Spinal cord (tissue), 9 donors: ENCODE measurements at regions not wholly inside any gene's neighbourhood (a gene's known extent, or its start where the extent isn't known, plus 50 kb on each side); places are given as distances from the start of the nearest gene placed in this dataset.
A peak's percentile ranks its signal among the peaks of the same experiment; 100 is the strongest.

ENCODE experiments used
- DNase-seq, 6 donors: peaks; one replicate each; pipeline versions ENCODE4 v3.0.0 to v3.0.0-alpha.2; 2013 to 2015; ENCODE audit warnings: low spot score in 6 of 6, low read depth in 4 of 6
- H3K27ac ChIP-seq: one replicate; pipeline ENCODE4 v1.5.1; 2013; ENCODE audit warnings: low read depth, low read length, control low read depth
- H3K27me3 ChIP-seq: one replicate; pipeline ENCODE4 v1.6.1; 2013; ENCODE audit warnings: low read length; ENCODE audit not compliant: control insufficient read depth, insufficient read depth
- H3K36me3 ChIP-seq: one replicate; pipeline ENCODE4 v1.6.1; 2013; ENCODE audit warnings: low read length; ENCODE audit not compliant: control insufficient read depth, insufficient read depth
- H3K4me1 ChIP-seq: one replicate; pipeline ENCODE4 v1.6.1; 2013; ENCODE audit warnings: low read length; ENCODE audit not compliant: control insufficient read depth, insufficient read depth
- H3K4me3 ChIP-seq: one replicate; pipeline ENCODE4 v1.5.1; 2013; ENCODE audit warnings: low read depth, low read length, control low read depth
- H3K9me3 ChIP-seq: one replicate; pipeline ENCODE4 v1.6.1; 2013; ENCODE audit warnings: low read length; ENCODE audit not compliant: control insufficient read depth, insufficient read depth
- WGBS: methylation state at CpG from one replicate; pipeline ENCODE4 v1.1.5; 2013; ENCODE audit warnings: missing lambda C conversion rate; ENCODE audit not compliant: insufficient coverage; 5-methylcytosine and 5-hydroxymethylcytosine counted together
- donor health status: healthy.

GRCh38 chr6:104531646-104532045 lies 328.1 kb downstream of the HACE1 start:
- WGBS = no CpG with 5 or more reads among the region's 1 CpG
- H3K9me3 ChIP-seq = no peaks in the 10 kb centered on the region
- H3K27ac ChIP-seq = no peak overlapping the region
- no peaks in the 10 kb centered on the region for H3K27me3 ChIP-seq
- DNase-seq = no peak
- H3K36me3 ChIP-seq = no peaks in the 10 kb centered on the region
- H3K4me1 ChIP-seq = peaks cover 3% of the 10 kb centered on the region
- H3K4me3 ChIP-seq = no peak overlapping the region

- H3K36me3 ChIP-seq = no peaks in the 10 kb centered on the region
- WGBS = 77% methylated on average over 4 of the region's 10 CpGs
- no peaks in the 10 kb centered on the region for H3K9me3 ChIP-seq
- peak in 3 of 6 donors; percentile 15 to 72 (median 17) for DNase-seq
- no peaks in the 10 kb centered on the region for H3K27me3 ChIP-seq
- no peak overlapping the region for H3K4me3 ChIP-seq
- H3K4me1 ChIP-seq = peaks cover 5% of the 10 kb centered on the region
- H3K27ac ChIP-seq = no peak overlapping the region
Measured at GRCh38 chr6:104527761-104528415, 331.8 kb downstream of the HACE1 start.

- DNase-seq = no peak
- Histone ChIP-seq H3K9me3 (no peaks in the 10 kb centered on the region), H3K27ac (no peak overlapping the region), H3K36me3 (no peaks in the 10 kb centered on the region), H3K4me1 (peaks cover 5% of the 10 kb centered on the region), H3K27me3 (no peaks in the 10 kb centered on the region), H3K4me3 (no peak overlapping the region)
- WGBS = 40% methylated on average over 1 of the region's 7 CpGs
Measured at GRCh38 chr6:104527311-104527710, 332.4 kb downstream of the HACE1 start.

GRCh38 chr6:104526376-104526775 lies 333.3 kb downstream of the HACE1 start:
- no peaks in the 10 kb centered on the region for H3K27me3 ChIP-seq
- H3K4me1 ChIP-seq = peaks cover 5% of the 10 kb centered on the region
- H3K36me3 ChIP-seq = no peaks in the 10 kb centered on the region
- peak in 3 of 6 donors; percentile 11 to 67 (median 59) for DNase-seq
- WGBS = 49% methylated on average over 4 of the region's 6 CpGs
- H3K4me3 ChIP-seq = no peak overlapping the region
- H3K9me3 ChIP-seq = no peaks in the 10 kb centered on the region
- H3K27ac ChIP-seq = peak overlapping the region; percentile 37

GRCh38 chr6:104525677-104526322 lies 333.9 kb downstream of the HACE1 start:
- DNase-seq = peak; percentile 43 to 97 (median 80)
- no peaks in the 10 kb centered on the region for H3K36me3 ChIP-seq
- H3K27me3 ChIP-seq = no peaks in the 10 kb centered on the region
- 17% methylated on average over 12 of the region's 15 CpGs for WGBS
- peaks cover 5% of the 10 kb centered on the region for H3K4me1 ChIP-seq
- peak overlapping the region; percentile 22 for H3K4me3 ChIP-seq
- H3K27ac ChIP-seq = no peak overlapping the region
- H3K9me3 ChIP-seq = no peaks in the 10 kb centered on the region

GRCh38 chr6:104522533-104522932 lies 337.2 kb downstream of the HACE1 start:
- Histone ChIP-seq H3K4me1 (peaks cover 5% of the 10 kb centered on the region), H3K27me3 (no peaks in the 10 kb centered on the region), H3K36me3 (no peaks in the 10 kb centered on the region), H3K27ac (no peak overlapping the region), H3K4me3 (no peak overlapping the region), H3K9me3 (no peaks in the 10 kb centered on the region)
- no CpG with 5 or more reads among the region's 6 CpGs for WGBS
- no peak for DNase-seq

GRCh38 chr6:104521176-104521575 lies 338.5 kb downstream of the HACE1 start:
- H3K4me3 ChIP-seq = no peak overlapping the region
- H3K36me3 ChIP-seq = no peaks in the 10 kb centered on the region
- no peaks in the 10 kb centered on the region for H3K27me3 ChIP-seq
- H3K9me3 ChIP-seq = no peaks in the 10 kb centered on the region
- H3K27ac ChIP-seq = no peak overlapping the region
- H3K4me1 ChIP-seq = peaks cover 2% of the 10 kb centered on the region
- WGBS = 8% methylated on average over 2 of the region's 3 CpGs
- DNase-seq = peak in 4 of 6 donors; percentile 24 to 84 (median 56)

- peak in 1 of 6 donors; percentile 88 for DNase-seq
- 83% methylated on average over 2 of the region's 4 CpGs for WGBS
- no peaks in the 10 kb centered on the region for H3K36me3 ChIP-seq
- no peak overlapping the region for H3K27ac ChIP-seq
- no peaks in the 10 kb centered on the region for H3K4me1 ChIP-seq
- no peaks in the 10 kb centered on the region for H3K27me3 ChIP-seq
- H3K9me3 ChIP-seq = no peaks in the 10 kb centered on the region
- H3K4me3 ChIP-seq = no peak overlapping the region
Measured at GRCh38 chr6:104519566-104519965, 340.2 kb downstream of the HACE1 start.

- Histone ChIP-seq H3K27me3 (no peaks in the 10 kb centered on the region), H3K4me1 (no peaks in the 10 kb centered on the region), H3K9me3 (no peaks in the 10 kb centered on the region), H3K4me3 (no peak overlapping the region), H3K27ac (no peak overlapping the region), H3K36me3 (no peaks in the 10 kb centered on the region)
- WGBS = 83% methylated on average over 1 of the region's 3 CpGs
- no peak for DNase-seq
Measured at GRCh38 chr6:104509355-104509754, 350.4 kb downstream of the HACE1 start.

- Histone ChIP-seq H3K36me3 (no peaks in the 10 kb centered on the region), H3K4me1 (no peaks in the 10 kb centered on the region), H3K4me3 (no peak overlapping the region), H3K27ac (no peak overlapping the region), H3K9me3 (no peaks in the 10 kb centered on the region), H3K27me3 (no peaks in the 10 kb centered on the region)
- DNase-seq = no peak
- WGBS = no CpG with 5 or more reads among the region's 1 CpG
Measured at GRCh38 chr6:104506429-104506828, 353.3 kb downstream of the HACE1 start.
